ENCODE measurements at regions not wholly inside any gene's neighbourhood (a gene's known extent, or its start where the extent isn't known, plus 50 kb on each side); places are given as distances from the start of the nearest gene placed in this dataset.

DNA sequence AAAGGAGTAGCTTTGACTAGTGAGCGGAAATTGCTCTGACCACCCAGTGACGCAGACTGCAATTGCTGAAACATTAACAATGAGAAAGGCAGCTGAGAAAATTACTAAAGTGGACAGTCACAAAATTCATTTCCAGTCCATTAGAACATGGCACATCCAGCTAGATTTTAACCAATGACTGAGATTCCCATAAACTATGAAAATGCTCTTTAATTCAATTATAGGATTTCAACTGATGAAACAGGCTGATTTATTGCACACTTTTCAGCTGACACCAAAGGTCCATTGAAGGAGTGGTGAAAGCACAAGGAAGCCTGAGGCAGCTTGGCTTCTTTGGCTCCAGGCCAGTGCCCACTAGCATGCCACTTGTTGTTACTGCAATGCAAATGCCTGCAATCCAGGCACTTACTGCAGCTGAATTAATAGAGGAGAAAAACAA, 933.4 kb downstream of the SLITRK6 start:
- ATAC-seq: no peak
- WGBS, 2 donors: 85 to 86% methylated on average over 2 of the region's 2 CpGs
- Histone ChIP-seq H3K27me3 (no peaks in the 10 kb centered on the region), H3K4me3 (no peak overlapping the region), H3K36me3 (no peaks in the 10 kb centered on the region), H3K9me3 (no peaks in the 10 kb centered on the region), H3K27ac (no peak overlapping the region), H3K4me1 (no peaks in the 10 kb centered on the region)
- intact Hi-C loops (cut with DNase I): no loop called here
- peak in 1 of 2 donors; percentile 17 for DNase-seq
- TF ChIP-seq, protein P1, sequence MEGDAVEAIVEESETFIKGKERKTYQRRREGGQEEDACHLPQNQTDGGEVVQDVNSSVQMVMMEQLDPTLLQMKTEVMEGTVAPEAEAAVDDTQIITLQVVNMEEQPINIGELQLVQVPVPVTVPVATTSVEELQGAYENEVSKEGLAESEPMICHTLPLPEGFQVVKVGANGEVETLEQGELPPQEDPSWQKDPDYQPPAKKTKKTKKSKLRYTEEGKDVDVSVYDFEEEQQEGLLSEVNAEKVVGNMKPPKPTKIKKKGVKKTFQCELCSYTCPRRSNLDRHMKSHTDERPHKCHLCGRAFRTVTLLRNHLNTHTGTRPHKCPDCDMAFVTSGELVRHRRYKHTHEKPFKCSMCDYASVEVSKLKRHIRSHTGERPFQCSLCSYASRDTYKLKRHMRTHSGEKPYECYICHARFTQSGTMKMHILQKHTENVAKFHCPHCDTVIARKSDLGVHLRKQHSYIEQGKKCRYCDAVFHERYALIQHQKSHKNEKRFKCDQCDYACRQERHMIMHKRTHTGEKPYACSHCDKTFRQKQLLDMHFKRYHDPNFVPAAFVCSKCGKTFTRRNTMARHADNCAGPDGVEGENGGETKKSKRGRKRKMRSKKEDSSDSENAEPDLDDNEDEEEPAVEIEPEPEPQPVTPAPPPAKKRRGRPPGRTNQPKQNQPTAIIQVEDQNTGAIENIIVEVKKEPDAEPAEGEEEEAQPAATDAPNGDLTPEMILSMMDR (IDR thresholded peaks at IDR 0.05): no peak

DNA sequence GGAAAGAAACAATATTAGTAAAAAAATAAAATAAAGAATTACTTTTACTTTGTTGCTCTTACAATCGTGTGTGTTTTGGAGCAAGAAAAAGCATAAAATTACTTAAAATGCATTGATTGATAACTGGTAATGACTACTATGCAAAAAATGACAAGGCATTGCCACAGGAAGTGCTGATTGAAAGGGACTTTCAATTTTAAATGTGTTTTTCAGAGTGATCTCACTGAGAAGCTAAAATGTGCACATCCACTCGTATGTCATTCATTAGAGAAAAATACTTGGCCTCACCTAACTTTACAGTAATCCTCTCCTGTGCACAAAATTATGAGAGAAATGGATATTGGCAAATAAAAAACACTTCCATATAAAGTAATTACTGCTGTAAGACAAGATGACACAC, 934.9 kb downstream of the SLITRK6 start:
- no peak overlapping the region for H3K27ac ChIP-seq
- no peaks in the 10 kb centered on the region for H3K9me3 ChIP-seq
- H3K27me3 ChIP-seq: no peaks in the 10 kb centered on the region
- H3K36me3 ChIP-seq: no peaks in the 10 kb centered on the region
- no peak overlapping the region for H3K4me3 ChIP-seq
- intact Hi-C loops (cut with DNase I): no loop called here
- no peak for DNase-seq
- 73 to 80% methylated on average over 2 of the region's 2 CpGs for WGBS, 2 donors
- ATAC-seq: no peak
- TF ChIP-seq, protein P1 (IDR thresholded peaks at IDR 0.05): no peak
- no peaks in the 10 kb centered on the region for H3K4me1 ChIP-seq

DNA sequence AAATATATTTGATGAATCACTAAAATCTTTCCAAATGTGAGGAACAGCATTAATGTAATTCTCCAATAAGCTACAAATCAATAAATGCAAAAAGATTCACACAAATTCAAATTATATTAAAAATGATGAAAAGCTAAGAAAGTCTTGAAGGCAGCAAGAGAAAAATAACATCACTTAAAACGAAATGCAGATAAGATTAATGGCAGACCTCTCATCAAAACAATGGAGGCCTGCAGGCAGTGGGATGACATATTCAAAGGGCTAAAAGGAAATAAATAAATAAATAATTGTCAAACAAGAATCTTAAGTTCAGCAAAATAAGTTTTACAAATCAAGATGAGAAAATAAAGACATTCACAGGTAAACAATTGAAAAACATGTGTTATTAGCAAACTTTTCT, 952.1 kb downstream of the SLITRK6 start:
- ATAC-seq (no peak), DNase-seq (no peak)
- TF ChIP-seq, protein P1 (IDR thresholded peaks at IDR 0.05): no peak
- WGBS, 2 donors: 51 to 57% methylated on average over 1 of the region's 1 CpG
- Histone ChIP-seq H3K36me3 (no peaks in the 10 kb centered on the region), H3K27me3 (no peaks in the 10 kb centered on the region), H3K9me3 (peaks cover 0 to 12% (median 0%) of the 10 kb centered on the region in 11 donors), H3K4me3 (no peak overlapping the region), H3K4me1 (no peaks in the 10 kb centered on the region), H3K27ac (no peak overlapping the region)
- intact Hi-C loops (cut with DNase I): no loop called here

DNA sequence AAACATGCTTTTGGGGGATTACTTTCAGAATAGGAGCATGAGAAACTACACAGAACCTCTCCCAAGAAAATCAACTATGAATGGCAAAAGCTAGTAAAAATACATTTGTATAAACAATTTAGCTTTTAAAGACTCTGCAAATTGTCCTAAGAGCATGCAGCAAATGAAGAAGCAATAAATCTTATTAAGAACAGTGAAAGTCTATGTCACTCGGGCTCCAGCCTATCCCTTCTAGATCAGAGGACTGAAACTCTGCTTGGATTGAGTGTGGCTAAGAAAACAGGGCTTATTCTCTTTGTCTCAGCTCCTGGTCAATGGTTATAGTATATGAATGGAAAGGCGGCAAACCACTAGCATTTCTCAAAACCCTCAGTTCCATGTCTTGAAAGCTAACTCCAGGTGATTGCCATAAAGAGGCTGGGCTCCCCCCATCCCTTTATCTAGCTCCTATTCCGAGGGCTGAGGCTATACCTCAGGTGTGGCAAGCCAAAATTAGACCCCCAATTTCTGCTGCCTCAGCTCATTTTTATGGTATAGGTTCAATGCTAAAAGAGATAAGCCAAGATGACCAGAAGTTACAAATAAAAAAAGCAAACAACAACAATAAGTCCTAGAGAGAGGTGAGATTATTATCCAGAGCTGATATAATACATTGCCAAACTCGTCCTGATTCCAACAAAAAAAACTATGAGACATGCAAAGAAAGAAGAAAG, 953.2 kb downstream of the SLITRK6 start:
- Histone ChIP-seq H3K4me1 (no peaks in the 10 kb centered on the region), H3K27me3 (no peaks in the 10 kb centered on the region), H3K4me3 (no peak overlapping the region), H3K9me3 (peaks cover 0 to 12% (median 0%) of the 10 kb centered on the region in 11 donors), H3K27ac (no peak overlapping the region), H3K36me3 (no peaks in the 10 kb centered on the region)
- intact Hi-C loops (cut with DNase I): no loop called here
- TF ChIP-seq, protein P1 (IDR thresholded peaks at IDR 0.05): no peak
- DNase-seq (no peak), ATAC-seq (no peak)
- 61 to 69% methylated on average over 4 of the region's 4 CpGs for WGBS, 2 donors
